HEK293 (cell line): ENCODE measurements at regions not wholly inside any gene's neighbourhood (a gene's known extent, or its start where the extent isn't known, plus 50 kb on each side); places are given as distances from the start of the nearest gene placed in this dataset.

Source experiments
- CTCF ChIA-PET: fragments of 350-600 bp; formaldehyde crosslinking; extraction: SDS; loops from one replicate; lab custom pipeline; 2021; ENCODE audit warnings: antibody characterized with exemption; lab: Yijun Ruan, JAX
- POLR2A ChIA-PET: fragments of 300-600 bp; formaldehyde crosslinking; extraction: SDS; loops from one replicate; lab custom pipeline; 2020; ENCODE audit warnings: antibody characterized with exemption, inconsistent platforms; lab: Yijun Ruan, JAX
- H3K27ac ChIP-seq: fragments of 200-500 bp; sonication (Bioruptor generic); 2 replicates; pipeline ENCODE4 v1.5.1; 2014; ENCODE audit warnings: low read depth, low read length, control low read depth, inconsistent platforms; ENCODE audit errors: extremely low read depth
- H3K36me3 ChIP-seq, 2 experiments: fragments of 200-500 bp in 1 of 2; sonication (Bioruptor generic) in 1 of 2; 1 replicate in 1 of 2; 2 replicates in 1 of 2; pipeline ENCODE4 v1.5.1; 2014 to 2017; ENCODE audit warnings: inconsistent platforms in 2 of 2, low read length in 2 of 2; ENCODE audit not compliant: control insufficient read depth in 2 of 2, insufficient read depth in 1 of 2
- H3K4me1 ChIP-seq: fragments of 200-500 bp; sonication (Bioruptor generic); 2 replicates; pipeline ENCODE4 v1.5.1; 2014; ENCODE audit warnings: mild to moderate bottlenecking, low read length, inconsistent platforms; ENCODE audit not compliant: control insufficient read depth, insufficient read depth
- H3K4me3 ChIP-seq: 2 replicates; pipeline ENCODE4 v1.5.1; 2011; ENCODE audit warnings: low read depth, mild to moderate bottlenecking, control low read depth, low read length, moderate library complexity
- H3K9me3 ChIP-seq: fragments of 200-500 bp; sonication (Bioruptor generic); 2 replicates; pipeline ENCODE4 v1.5.1; 2014; ENCODE audit warnings: low read depth, low read length, inconsistent platforms; ENCODE audit not compliant: control insufficient read depth, insufficient read depth
- KLF17 ChIP-seq: fragments of 450-650 bp; formaldehyde crosslinking; IDR thresholded peaks from 2 replicates; pipeline ENCODE4 v1.5.1; 2016; ENCODE audit warnings: missing biosample characterization, missing genetic modification characterization
- OSR2 ChIP-seq: fragments of 450-650 bp; formaldehyde crosslinking; IDR thresholded peaks from 2 replicates; pipeline ENCODE4 v1.5.1; 2016; ENCODE audit warnings: missing biosample characterization, missing genetic modification characterization
- REPIN1 ChIP-seq: fragments of 450-650 bp; formaldehyde crosslinking; IDR thresholded peaks from 2 replicates; pipeline ENCODE4 v1.5.1; 2017; ENCODE audit warnings: missing biosample characterization, missing genetic modification characterization, low read depth
- SP7 ChIP-seq: fragments of 450-650 bp; formaldehyde crosslinking; IDR thresholded peaks from 2 replicates; pipeline ENCODE4 v1.5.1; 2016; ENCODE audit warnings: missing biosample characterization, missing genetic modification characterization
- ZBTB11 ChIP-seq: fragments of 450-650 bp; formaldehyde crosslinking; conservative IDR thresholded peaks from 2 replicates; pipeline ENCODE4 v1.5.1; 2016; ENCODE audit warnings: low read depth, missing biosample characterization, missing genetic modification characterization
- ZBTB17 ChIP-seq: fragments of 450-650 bp; formaldehyde crosslinking; IDR thresholded peaks from 2 replicates; pipeline ENCODE4 v1.5.1; 2016; ENCODE audit warnings: missing biosample characterization, missing genetic modification characterization
- ZNF132 ChIP-seq: fragments of 450-650 bp; formaldehyde crosslinking; IDR thresholded peaks from 2 replicates; pipeline ENCODE4 v1.5.1; 2017; ENCODE audit warnings: missing biosample characterization, missing genetic modification characterization, borderline replicate concordance
- ZNF157 ChIP-seq: fragments of 450-650 bp; formaldehyde crosslinking; IDR thresholded peaks from 2 replicates; pipeline ENCODE4 v1.5.1; 2016; ENCODE audit warnings: missing biosample characterization, missing genetic modification characterization
- ZNF174 ChIP-seq: fragments of 450-650 bp; formaldehyde crosslinking; IDR thresholded peaks from 2 replicates; pipeline ENCODE4 v1.5.0; 2017; ENCODE audit warnings: missing biosample characterization, mild to moderate bottlenecking, missing genetic modification characterization
- ZNF211 ChIP-seq: fragments of 450-650 bp; formaldehyde crosslinking; IDR thresholded peaks from 2 replicates; pipeline ENCODE4 v1.5.1; 2016; ENCODE audit warnings: low read depth, missing biosample characterization, missing genetic modification characterization
- ZNF335 ChIP-seq: fragments of 450-650 bp; formaldehyde crosslinking; conservative IDR thresholded peaks from 2 replicates; pipeline ENCODE4 v1.5.1; 2016; ENCODE audit warnings: missing biosample characterization, missing genetic modification characterization
- ZNF488 ChIP-seq: fragments of 450-650 bp; formaldehyde crosslinking; IDR thresholded peaks from 2 replicates; pipeline ENCODE4 v1.5.1; 2016; ENCODE audit warnings: missing biosample characterization, missing genetic modification characterization
- ZNF530 ChIP-seq: fragments of 450-650 bp; formaldehyde crosslinking; IDR thresholded peaks from 2 replicates; pipeline ENCODE4 v1.5.1; 2016; ENCODE audit warnings: low read depth, missing biosample characterization, missing genetic modification characterization
- ZNF571 ChIP-seq: fragments of 450-650 bp; formaldehyde crosslinking; IDR thresholded peaks from 2 replicates; pipeline ENCODE4 v1.5.0; 2017; ENCODE audit warnings: missing biosample characterization, missing genetic modification characterization
- ZNF626 ChIP-seq: fragments of 450-650 bp; sonication (Bioruptor Pico); formaldehyde crosslinking; IDR thresholded peaks from 2 replicates; pipeline ENCODE4 v1.5.1; 2018; ENCODE audit warnings: missing biosample characterization, missing genetic modification characterization, inconsistent platforms
- ZNF785 ChIP-seq: fragments of 450-650 bp; formaldehyde crosslinking; IDR thresholded peaks from 2 replicates; pipeline ENCODE4 v1.5.1; 2016; ENCODE audit warnings: missing biosample characterization, missing genetic modification characterization
- ZSCAN16 ChIP-seq: fragments of 450-650 bp; formaldehyde crosslinking; IDR thresholded peaks from 2 replicates; pipeline ENCODE4 v1.5.1; 2016; ENCODE audit warnings: missing biosample characterization, missing genetic modification characterization
- ZXDB ChIP-seq: fragments of 450-650 bp; formaldehyde crosslinking; IDR thresholded peaks from 2 replicates; pipeline ENCODE4 v1.5.1; 2016; ENCODE audit warnings: missing biosample characterization, missing genetic modification characterization

GRCh38 chr1:103160281-103160680 is 52.0 kb upstream of the COL11A1 start:
- ChIA-PET CTCF (no interaction called here), POLR2A (no interaction called here)
- no peak overlapping the region for H3K27ac ChIP-seq
- no peak overlapping the region for H3K4me3 ChIP-seq
- no peaks in the 10 kb centered on the region for H3K36me3 ChIP-seq
- no peaks in the 10 kb centered on the region for H3K4me1 ChIP-seq
- H3K9me3 ChIP-seq = no peaks in the 10 kb centered on the region
- TF ChIP-seq ZNF571 (tag by site-specific recombination) = no peak
- no peak for TF ChIP-seq ZNF488 (tag by site-specific recombination)
- no peak for TF ChIP-seq ZNF174
- TF ChIP-seq ZBTB11 (tag by site-specific recombination) = no peak
- TF ChIP-seq ZSCAN16 (tag by site-specific recombination) = no peak
- no peak for TF ChIP-seq OSR2
- no peak for TF ChIP-seq ZNF626 (tag by site-specific recombination)
- TF ChIP-seq ZNF530 (tag by site-specific recombination) = no peak
- TF ChIP-seq REPIN1 (tag by site-specific recombination) = no peak
- no peak for TF ChIP-seq ZNF211 (tag by site-specific recombination)
- TF ChIP-seq ZNF335 (tag by site-specific recombination) = no peak
- no peak for TF ChIP-seq SP7 (tag by site-specific recombination)
- TF ChIP-seq ZNF157 (tag by site-specific recombination) = no peak
- no peak for TF ChIP-seq ZNF785 (tag by site-specific recombination)
- TF ChIP-seq ZXDB = no peak
- no peak for TF ChIP-seq ZBTB17 (tag by site-specific recombination)
- no peak for TF ChIP-seq KLF17 (tag by site-specific recombination)
- TF ChIP-seq ZNF132 = no peak
- TF ChIP-seq, all 188 proteins: peak for 0
